ENCODE measurements at regions not wholly inside any gene's neighbourhood (a gene's known extent, or its start where the extent isn't known, plus 50 kb on each side); places are given as distances from the start of the nearest gene placed in this dataset.

DNA sequence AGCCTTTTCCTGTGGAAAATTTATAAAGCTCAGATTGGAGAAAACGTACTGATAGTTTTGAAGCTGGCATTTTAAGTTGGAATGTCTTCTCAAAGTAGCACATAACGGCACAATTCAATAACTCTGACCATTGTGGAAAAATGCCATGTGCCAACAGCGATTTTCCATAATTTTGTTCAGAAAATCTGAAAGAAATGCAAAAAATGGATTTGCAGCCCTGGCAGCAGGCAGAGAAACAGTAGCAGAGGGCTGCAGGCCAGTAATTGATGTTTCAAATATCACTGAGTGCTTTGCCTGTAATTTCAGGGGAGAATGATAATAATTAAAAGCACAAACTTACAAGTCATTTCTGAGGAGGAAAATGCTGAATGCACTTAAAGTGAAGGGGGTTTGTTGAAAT lies 507.4 kb downstream of the MAFB start:
- no peak for TF ChIP-seq POLR2A (IDR thresholded peaks at IDR 0.05)
- TF ChIP-seq, protein P1, sequence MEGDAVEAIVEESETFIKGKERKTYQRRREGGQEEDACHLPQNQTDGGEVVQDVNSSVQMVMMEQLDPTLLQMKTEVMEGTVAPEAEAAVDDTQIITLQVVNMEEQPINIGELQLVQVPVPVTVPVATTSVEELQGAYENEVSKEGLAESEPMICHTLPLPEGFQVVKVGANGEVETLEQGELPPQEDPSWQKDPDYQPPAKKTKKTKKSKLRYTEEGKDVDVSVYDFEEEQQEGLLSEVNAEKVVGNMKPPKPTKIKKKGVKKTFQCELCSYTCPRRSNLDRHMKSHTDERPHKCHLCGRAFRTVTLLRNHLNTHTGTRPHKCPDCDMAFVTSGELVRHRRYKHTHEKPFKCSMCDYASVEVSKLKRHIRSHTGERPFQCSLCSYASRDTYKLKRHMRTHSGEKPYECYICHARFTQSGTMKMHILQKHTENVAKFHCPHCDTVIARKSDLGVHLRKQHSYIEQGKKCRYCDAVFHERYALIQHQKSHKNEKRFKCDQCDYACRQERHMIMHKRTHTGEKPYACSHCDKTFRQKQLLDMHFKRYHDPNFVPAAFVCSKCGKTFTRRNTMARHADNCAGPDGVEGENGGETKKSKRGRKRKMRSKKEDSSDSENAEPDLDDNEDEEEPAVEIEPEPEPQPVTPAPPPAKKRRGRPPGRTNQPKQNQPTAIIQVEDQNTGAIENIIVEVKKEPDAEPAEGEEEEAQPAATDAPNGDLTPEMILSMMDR (IDR thresholded peaks at IDR 0.05): no peak
